HG02981 (cell line): ENCODE measurements at regions not wholly inside any gene's neighbourhood (a gene's known extent, or its start where the extent isn't known, plus 50 kb on each side); places are given as distances from the start of the nearest gene placed in this dataset.

Experiments
- ATAC-seq: cut with Tn5 transposase; IDR thresholded peaks from one replicate; pipeline ENCODE4 v1.9.1; 2021; ENCODE audit warnings: mild to moderate bottlenecking, moderate library complexity; ENCODE audit not compliant: unreplicated experiment

DNA sequence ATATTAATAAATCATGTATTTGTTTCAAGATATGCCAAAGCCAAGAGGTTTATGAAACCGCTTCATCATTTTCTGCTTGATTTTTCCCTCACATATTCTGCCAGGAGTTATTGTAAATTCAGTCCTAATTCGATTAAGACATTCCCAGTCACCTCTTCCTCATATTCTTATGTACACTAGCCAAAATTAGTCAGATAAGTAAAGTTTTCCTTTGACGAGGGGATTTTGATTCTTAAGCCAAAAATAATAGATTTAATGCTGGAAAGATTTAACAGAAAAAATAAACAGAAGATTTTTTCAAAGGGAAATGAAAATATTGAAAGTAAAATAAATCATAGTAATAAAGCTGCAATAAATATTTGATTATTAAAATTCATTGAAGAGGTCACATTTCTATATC lies 51.0 kb upstream of the VEGFC start:
- no peak for ATAC-seq

DNA sequence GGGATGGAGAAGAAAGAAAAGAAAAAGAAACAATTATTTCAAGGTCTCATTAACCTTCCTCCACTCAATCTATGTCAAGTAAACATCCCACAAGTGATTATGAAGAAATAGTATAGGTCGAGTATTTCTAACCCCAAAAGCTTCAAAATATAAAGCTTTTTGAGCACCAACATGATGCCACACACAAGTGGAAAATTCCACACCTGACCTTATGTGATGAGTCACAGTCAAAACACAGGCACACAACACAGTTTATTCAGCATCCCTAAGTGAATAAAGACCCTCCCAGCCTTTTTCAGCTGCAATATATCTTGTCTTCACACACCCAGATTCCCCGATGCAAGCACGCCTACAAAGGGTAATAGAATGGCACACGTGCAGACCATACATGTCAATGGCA lies 51.7 kb upstream of the VEGFC start:
- no peak for ATAC-seq

DNA sequence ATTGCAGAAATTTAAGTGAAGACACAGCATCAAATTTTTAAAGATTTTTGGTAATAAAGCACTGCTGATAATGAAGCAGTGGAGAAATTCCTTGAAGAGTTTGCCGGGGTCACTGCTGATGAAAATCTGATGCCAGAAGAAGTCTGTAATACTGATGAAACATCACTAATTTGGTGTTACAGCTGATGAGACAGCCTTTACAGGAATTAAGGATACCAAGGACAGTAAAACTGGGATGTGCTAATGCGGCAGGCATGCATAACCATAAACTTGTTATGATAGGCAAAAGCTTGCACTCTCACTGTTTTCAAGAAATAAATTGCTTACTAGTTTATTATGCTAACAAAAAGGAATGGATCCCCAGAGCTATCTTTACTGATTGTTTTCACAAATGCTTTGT lies 52.9 kb upstream of the VEGFC start:
- ATAC-seq = no peak

DNA sequence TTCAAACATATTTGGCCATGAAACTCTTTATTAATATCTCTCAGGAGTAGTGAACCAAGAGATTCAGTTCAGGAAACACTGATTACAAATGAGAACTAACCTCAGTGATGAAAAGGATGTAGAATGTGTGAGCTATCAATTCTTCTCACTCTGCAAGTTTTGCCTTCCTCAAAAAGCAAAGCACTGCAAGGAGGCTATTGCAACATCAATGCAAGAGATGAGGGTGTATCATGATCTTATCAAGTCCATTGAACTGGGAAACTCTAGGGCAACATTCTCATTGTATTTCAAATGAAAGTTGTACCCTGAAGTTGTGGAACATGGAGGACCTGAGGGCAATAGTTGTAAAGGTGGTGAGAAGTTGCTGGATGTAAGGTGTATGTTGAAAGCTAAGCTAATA lies 56.4 kb upstream of the VEGFC start:
- no peak for ATAC-seq

DNA sequence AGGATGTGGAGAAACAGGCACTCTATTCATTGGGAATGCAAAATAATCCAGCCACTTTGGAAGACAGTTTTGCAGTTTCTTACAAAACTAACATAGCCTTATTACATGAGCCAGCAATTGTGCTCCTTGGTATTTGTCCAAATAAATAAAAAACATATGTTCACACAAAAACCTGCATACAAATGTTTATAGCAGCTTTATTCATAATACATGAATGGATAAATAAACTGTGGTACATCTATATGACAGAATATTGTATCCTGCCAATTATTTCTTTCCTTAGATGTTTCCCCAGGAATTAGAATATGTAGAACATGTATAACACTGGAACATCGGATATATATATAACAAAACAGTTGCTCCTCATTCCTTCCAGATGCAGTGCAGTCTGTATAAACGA lies 57.7 kb upstream of the VEGFC start:
- ATAC-seq = no peak

DNA sequence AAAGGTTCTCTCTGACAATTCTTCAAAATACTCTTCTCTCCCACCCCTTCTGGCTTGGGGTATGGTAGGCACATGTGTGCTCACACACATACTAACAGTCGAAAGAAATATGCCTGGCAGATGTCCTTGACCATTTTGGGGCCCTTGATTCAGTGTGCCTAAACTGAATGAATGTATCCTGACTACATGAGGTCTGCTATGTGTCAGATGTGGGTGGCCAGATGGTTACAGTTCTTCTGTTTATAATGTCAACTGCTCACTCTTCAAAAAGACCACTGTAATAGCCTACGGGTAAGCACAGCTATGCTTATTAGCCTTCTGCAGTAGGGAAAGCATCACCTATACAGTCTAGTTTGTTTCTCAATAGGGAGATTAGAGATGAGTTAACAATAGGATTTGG lies 63.7 kb upstream of the VEGFC start:
- ATAC-seq = no peak

DNA sequence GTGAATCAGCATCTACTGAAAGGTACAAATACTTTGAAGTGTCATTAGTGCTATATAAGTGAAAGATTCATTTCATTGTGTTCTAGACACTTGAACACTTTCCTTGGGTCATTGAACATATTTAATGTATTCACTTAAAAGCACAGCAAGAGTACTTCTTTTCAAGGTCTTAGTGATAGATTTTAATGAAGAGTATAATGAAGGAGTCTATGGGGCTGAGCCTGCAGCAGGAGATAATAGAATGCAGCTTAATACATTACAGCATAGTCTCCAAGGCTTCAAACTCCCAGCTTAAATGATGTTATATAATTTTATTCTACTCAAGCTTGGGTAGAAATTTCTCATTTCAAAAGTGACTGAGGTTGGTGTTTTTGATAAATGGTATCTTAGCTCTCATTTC lies 66.1 kb upstream of the VEGFC start:
- no peak for ATAC-seq

DNA sequence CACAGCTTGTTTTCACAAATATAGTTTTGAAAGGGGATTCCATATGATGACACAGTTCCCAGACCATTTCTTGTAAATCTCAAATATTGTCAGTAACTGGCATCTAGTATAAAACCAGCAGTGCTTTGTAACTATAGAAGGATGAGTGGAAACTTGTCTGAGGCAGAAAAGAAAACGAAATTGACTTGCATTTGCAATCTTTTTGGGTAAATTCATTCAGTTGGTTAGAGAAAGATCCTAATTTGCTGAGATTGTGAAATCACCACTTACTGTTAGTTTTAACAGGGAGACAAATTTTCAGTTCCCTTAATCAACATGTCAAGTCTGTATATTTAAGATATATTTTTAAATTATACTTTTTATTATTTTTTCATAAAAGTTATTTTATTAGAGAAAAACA lies 71.5 kb upstream of the VEGFC start:
- ATAC-seq = no peak

DNA sequence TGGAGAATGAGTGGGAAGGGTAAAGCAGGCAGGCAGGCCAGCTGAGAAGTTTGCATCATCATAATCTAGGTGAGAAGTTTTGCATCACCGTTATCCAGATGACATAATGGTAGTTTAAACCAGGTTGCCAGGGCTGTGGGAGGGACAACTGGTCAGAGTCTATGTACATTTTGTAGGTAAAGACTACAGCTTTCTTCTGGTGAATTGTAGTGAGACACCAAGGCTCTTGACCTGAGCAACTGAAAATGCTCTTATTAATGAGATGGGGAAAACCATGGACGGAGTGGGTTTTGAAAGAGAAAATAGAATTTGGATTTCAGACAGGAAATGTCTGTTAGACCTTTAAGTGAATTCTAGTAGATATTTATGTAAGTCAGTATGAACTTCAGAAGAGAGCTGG lies 76.0 kb upstream of the VEGFC start:
- no peak for ATAC-seq

DNA sequence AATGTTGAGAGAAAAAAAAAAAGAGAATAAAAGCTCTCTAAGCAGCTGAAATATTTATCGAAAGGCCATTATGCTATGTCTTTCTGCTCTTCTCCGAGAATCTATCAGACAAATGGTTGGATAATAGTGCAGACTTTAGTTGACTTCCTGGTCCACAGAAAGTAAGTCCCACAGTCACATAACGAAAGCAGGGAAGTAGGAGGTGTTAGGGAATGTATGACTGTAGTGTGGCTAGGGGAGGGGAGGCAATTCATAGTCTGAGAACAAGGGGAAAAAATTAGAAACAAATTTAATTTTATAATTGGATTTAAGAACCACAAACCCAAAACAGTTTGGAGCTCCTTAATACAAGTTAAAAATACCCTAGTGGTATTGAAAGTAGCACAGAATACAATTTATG lies 79.7 kb upstream of the VEGFC start:
- ATAC-seq = no peak

DNA sequence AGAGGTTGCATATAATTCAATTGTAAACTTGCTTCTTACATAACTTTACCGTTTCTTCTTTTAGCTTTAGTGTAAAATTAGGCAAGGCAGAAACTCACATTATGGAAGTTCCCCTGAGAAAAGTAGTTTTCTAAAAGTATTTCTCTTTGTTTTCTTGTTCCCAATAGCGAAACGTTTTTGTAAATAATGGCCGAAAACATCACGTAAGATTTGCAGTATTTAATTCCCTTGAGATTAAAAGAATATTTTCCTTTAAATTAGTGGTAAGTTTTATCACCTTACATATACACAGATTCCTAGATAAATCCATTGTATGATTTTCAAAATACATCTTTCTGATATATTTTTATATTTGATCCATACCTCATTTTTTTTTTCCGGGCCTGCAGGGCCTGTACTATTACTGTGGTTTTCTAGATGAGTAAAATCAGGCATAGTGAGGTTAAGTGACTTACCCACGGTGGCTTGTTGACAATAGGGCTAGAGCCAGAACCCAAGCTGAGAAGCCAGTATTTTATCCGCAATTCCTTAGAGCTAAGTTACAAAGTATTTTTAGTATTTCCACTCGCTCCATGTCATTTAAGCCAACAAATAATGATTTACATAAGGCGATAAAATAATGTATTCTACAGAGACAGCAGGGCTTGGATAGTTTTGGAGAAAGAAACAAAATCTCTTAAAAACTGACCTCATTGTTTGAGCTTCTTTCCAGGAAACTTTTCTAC lies 82.2 kb upstream of the VEGFC start:
- no peak for ATAC-seq

DNA sequence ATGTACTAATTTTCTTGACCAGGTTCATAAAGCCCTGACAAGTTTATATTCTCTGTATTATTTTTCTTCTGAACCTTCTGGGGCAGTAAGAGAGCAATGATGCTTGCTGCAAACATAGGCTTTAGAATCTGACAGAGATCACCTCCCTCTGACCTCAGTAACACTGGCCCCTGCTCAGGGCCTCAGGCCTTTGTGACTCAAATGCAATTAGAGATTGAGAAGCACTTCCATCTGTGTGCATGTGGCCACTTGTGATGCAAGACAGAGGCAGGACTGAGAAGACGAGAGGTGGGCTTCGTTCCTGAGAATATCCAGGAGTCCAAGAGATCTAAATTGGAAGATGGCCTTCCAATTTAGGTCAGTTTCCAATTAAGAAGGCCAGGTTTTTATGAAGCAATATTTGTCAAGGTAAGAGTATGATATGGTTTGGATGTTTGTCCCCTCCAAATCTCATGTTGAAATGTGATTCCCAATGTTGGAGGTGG lies 82.8 kb upstream of the VEGFC start:
- ATAC-seq = no peak

DNA sequence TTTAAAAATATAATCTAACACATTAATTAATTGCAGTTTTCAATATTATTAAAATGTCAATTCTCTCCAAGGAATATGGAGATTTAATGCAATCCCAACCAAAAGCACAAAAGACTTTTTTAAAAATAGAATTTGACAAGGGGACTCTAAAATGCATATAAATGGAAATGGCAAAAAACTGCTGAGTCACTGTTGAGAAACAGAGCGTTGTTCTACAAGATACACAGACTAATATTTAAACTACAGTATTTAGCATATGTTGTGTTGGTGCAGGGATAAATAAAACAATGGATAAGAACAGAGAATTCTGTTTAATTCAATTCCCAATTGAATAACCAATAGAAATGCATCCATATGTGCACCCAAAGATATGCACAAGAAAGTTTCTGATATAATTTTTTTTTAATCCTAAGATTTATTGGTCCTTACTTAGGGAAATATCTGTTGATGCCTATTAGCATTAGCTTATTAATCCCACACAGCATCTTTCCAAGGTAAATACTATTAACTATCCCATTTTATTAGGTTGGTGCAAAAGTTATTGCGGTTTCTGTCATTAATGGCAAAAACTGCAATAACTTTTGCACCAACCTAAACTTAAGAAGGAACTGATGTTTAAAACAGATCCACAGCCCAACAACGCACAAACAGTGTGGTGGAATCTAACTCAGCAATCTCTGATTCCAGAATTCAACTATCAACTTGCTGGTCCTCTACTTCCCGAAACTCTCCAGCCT lies 86.8 kb upstream of the VEGFC start:
- ATAC-seq = no peak

DNA sequence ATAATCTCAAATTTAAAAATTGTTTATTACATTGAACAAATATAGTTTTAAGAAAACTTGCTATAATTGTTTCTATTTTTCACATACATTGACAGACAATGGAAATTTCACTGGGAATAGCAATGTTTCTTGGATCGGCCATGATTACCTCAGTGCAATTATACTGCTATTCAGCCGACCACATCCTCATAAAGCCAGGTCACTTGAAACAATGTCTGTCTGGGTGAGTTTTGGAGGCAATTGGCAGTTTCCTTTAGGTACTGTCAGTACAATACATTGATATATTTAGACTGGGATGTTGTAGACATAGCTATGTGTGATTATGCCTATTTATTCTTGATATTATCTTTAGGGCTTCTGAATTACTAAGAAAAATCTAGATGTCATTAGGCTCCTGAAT lies 89.5 kb upstream of the VEGFC start:
- ATAC-seq = no peak

DNA sequence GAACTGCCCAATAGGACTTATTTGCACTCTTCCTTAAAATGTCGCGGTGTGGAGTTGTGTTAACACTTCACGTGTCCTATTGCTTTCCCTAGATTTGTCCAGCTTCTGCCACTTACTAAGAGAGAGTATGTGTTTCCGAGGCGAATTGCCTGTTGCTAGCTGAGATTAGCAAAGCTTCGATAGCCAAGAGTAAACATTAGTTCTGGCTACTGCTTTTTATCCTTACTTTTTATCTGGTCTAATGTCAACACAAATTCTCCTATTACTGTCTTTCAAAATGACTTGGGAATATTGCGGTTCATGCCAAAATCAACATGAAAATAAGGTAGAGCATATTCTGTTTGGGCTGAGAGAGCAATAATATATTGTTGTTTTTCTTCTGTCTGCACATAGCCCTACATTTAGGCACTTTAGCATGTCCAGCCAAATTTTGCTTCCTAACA lies 90.4 kb upstream of the VEGFC start:
- ATAC-seq = no peak

DNA sequence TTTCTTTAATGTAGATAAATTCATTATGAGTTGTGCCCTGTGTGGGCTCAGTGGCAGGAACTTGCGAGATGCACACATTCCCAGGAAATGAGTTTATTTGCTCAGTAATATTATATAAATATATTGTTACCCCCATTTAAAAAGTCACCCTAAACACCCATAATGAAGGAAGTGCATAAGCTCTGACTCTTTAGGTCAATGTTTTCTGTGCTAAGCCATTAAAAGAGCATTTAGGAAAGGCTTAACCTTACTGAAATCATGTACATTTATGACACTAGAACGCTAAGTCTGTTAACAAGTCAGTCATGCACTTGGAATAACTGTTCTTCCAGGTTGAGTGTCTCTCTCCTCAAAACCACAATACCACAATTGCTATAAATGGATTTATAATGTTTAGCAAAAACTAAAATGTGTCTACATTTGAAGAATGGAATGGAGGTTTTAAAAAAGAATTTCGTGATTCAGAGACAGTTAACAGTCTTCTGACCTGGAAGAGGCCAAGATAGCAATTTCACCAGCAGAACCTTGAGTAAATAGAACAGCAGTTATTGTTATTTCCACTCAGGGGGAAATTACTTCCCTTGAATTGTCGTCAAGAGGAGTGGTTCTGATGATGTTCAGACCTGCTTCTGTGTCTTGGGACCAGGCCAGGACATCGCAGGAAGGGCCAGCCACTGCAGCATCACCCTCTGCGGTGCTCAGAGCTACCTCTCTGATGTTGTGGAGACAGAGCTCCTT lies 91.1 kb upstream of the VEGFC start:
- ATAC-seq = no peak

DNA sequence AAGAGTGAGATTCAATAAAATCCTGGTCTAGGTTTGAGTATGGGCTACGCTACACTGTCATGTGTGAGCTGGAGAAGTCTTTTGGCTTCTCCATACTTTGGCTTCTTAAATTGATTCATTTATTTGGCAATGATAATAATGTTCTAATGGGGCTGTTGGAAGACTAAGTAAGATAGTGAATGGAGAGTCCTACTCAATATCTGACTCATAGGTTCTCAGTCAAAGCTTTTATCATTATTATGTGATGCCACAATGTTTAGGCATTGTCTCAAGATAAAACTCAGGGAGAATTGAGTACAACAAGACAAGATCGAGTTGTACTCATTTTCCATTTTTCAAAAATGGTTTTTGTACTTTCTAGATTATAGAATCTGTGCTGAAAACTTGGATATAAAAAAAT lies 92.5 kb upstream of the VEGFC start:
- ATAC-seq = no peak

DNA sequence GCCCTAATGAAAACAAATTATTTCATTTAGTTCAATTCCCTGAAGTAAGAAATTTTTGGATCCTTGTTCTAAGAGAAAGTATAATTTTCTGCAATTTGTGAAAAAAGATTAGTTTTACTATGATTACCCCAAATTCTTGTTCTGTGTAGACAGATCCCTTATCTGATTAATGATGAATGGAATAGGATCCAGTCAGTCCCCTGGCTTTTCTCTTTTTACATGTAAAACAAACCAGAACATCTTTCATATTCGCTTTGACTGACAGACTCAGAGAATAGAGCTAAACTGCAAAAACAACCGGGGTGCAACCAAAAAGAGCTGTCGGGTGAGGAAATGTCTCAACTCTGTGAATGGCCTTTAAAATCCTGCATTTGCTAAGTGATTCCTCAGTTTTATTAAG lies 93.4 kb upstream of the VEGFC start:
- ATAC-seq = no peak

DNA sequence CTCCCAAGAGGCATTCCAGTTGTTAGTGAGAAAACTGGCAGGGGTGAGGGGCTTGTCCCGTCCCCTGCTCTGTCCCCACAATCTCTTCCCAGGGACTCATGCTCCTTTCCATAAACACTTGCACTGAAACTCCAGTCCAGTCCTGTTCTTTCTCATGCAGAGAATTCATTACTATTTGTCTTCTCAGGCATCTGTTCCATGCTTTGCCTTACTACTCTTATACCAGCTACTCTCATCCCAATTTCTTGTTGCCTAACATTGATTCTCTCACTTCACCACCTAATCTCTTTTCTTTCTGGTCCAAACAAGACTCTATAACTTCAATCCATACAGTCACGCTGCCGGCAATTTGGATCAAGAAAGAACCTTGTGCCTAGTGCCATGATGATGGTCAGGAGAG lies 97.1 kb upstream of the VEGFC start:
- ATAC-seq = no peak

DNA sequence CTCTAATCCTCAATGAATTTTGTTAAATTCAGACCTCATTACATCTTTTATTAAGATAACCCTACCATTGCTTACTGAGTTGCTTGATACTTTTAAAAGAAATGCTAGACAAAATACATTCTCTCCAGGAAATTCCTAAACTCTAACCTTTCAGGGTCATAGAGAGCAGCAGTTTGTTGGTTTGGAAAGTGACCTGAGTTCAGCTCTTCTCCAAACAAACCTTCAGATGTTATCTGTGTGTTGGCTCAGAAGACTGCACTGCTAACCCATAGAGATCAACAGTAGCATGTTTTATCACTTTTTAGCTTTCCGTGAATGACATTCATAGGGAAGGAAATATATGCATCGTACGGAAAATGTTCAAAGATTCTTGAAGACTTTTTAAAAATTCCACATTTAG lies 101.8 kb upstream of the VEGFC start:
- no peak for ATAC-seq

DNA sequence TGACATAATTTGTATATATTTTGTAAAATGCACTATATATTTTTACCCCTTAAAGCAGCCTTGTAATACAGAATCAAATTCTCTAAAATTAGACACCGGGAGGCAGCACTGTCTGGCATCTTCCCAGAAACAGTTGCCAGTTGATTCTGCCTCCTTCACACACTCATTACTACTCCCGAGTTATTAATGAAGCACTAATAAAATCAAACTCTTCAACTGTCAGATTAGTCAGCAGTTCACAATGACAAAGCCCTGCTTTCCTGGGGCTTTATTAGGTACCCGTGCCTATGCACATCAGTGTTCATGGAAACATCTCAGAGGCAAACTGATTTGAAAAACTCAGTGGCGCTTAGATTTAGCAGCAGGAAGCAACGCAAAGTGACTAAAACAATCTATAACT lies 103.5 kb upstream of the VEGFC start:
- no peak for ATAC-seq

DNA sequence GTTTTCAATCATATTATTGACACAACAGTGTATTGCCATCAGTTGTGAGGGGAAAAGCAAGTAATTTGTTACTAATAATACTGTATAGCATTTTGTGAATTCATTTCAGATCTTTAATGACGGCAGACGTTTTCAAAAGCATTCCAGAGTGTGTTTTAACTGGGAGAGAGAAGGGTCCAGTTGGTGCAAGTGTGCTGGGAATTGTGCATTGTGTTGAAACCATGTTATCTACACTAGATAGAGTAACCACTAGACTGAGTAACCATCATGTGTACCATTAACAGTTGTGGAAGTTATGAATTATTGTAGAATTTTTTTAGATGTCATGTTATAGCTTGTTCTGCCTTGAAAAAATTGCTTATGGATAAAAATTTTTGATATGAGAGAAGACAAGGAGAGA lies 104.5 kb upstream of the VEGFC start:
- no peak for ATAC-seq
